HEK293T (cell line): ENCODE measurements at regions not wholly inside any gene's neighbourhood (a gene's known extent, or its start where the extent isn't known, plus 50 kb on each side); places are given as distances from the start of the nearest gene placed in this dataset.

Source experiments
- CTCF ChIA-PET: fragments of 350-600 bp; formaldehyde crosslinking; extraction: SDS; loops from one replicate; lab custom pipeline; 2021; ENCODE audit warnings: antibody characterized with exemption, inconsistent platforms; lab: Yijun Ruan, JAX
- POLR2A ChIA-PET: fragments of 350-600 bp; formaldehyde crosslinking; extraction: SDS; loops from one replicate; lab custom pipeline; 2020; ENCODE audit warnings: antibody characterized with exemption, inconsistent platforms; lab: Yijun Ruan, JAX
- DNase-seq: peaks from one replicate; pipeline ENCODE4 v3.0.0; 2012; ENCODE audit warnings: mixed read lengths; ENCODE audit errors: extremely low spot score
- ARNT ChIP-seq: fragments of 450-650 bp; IDR thresholded peaks from 2 replicates; pipeline ENCODE4 v1.6.1; 2017; ENCODE audit warnings: mild to moderate bottlenecking
- BHLHE40 ChIP-seq: fragments of 450-650 bp; IDR thresholded peaks from 2 replicates; pipeline ENCODE4 v1.6.1; 2016; ENCODE audit warnings: mild to moderate bottlenecking, moderate library complexity, borderline replicate concordance
- CTBP1 ChIP-seq: fragments of 450-650 bp; IDR thresholded peaks from 2 replicates; pipeline ENCODE4 v1.6.1; 2016; ENCODE audit warnings: borderline replicate concordance
- ELF4 ChIP-seq: fragments of 450-650 bp; IDR thresholded peaks from 2 replicates; pipeline ENCODE4 v1.6.1; 2017; ENCODE audit warnings: antibody characterized with exemption
- FOXA1 ChIP-seq: fragments of 450-650 bp; IDR thresholded peaks from 2 replicates; pipeline ENCODE4 v1.6.1; 2016; ENCODE audit warnings: mild to moderate bottlenecking
- FOXK2 ChIP-seq: fragments of 450-650 bp; IDR thresholded peaks from 2 replicates; pipeline ENCODE4 v1.6.1; 2016; ENCODE audit warnings: mild to moderate bottlenecking
- FOXM1 ChIP-seq: fragments of 450-650 bp; IDR thresholded peaks from 2 replicates; pipeline ENCODE4 v1.6.1; 2017; ENCODE audit warnings: mild to moderate bottlenecking, borderline replicate concordance
- HDGF ChIP-seq: fragments of 450-650 bp; IDR thresholded peaks from 2 replicates; pipeline ENCODE4 v1.6.1; 2017; ENCODE audit warnings: antibody characterized with exemption, borderline replicate concordance
- L3MBTL2 ChIP-seq: fragments of 450-650 bp; conservative IDR thresholded peaks from 2 replicates; pipeline ENCODE4 v1.6.1; 2016; ENCODE audit warnings: mild to moderate bottlenecking
- LEF1 ChIP-seq: fragments of 450-650 bp; IDR thresholded peaks from 2 replicates; pipeline ENCODE4 v1.6.1; 2017; ENCODE audit warnings: mild to moderate bottlenecking, borderline replicate concordance
- NFRKB ChIP-seq: fragments of 450-650 bp; IDR thresholded peaks from 2 replicates; pipeline ENCODE4 v1.6.1; 2016; ENCODE audit warnings: mild to moderate bottlenecking, moderate library complexity
- SP1 ChIP-seq: fragments of 450-650 bp; IDR thresholded peaks from 2 replicates; pipeline ENCODE4 v1.6.1; 2017
- SUZ12 ChIP-seq: fragments of 450-650 bp; IDR thresholded peaks from 2 replicates; pipeline ENCODE4 v1.6.1; 2016; ENCODE audit warnings: mild to moderate bottlenecking
- TARDBP ChIP-seq: fragments of 450-650 bp; IDR thresholded peaks from 2 replicates; pipeline ENCODE4 v1.6.1; 2016
- ZNF384 ChIP-seq: fragments of 450-650 bp; IDR thresholded peaks from 2 replicates; pipeline ENCODE4 v1.6.1; 2016
- TF ChIP-seq, protein P1 (sequence below): fragments of 450-650 bp; IDR thresholded peaks from 2 replicates; pipeline ENCODE4 v1.6.1; 2016

DNA sequence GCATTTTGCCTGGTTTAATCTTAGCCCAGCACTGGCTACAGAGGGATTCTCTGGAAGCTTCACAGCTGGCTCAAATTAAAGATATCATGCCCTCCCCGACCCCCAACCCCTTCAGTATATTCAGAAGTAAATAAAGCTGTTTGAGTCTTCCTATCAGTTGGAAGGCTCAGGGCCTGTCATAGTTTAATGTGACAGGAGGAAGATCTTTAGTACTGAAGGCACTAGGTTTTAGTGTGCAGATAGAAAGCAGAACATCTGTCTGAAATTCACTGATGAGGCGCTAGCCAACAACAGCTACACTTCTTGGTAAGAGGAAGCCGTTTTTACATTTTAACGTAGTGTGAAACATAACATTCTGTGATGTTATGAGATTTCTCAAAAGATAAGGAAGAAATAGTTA is 969.1 kb upstream of the CDH2 start:
- POLR2A ChIA-PET, result no interaction called here
- CTCF ChIA-PET, result no interaction called here
- no peak for DNase-seq
- no peak for TF ChIP-seq SUZ12
- no peak for TF ChIP-seq SP1
- no peak for TF ChIP-seq L3MBTL2
- no peak for TF ChIP-seq CTBP1
- no peak for TF ChIP-seq BHLHE40
- TF ChIP-seq, protein P1, sequence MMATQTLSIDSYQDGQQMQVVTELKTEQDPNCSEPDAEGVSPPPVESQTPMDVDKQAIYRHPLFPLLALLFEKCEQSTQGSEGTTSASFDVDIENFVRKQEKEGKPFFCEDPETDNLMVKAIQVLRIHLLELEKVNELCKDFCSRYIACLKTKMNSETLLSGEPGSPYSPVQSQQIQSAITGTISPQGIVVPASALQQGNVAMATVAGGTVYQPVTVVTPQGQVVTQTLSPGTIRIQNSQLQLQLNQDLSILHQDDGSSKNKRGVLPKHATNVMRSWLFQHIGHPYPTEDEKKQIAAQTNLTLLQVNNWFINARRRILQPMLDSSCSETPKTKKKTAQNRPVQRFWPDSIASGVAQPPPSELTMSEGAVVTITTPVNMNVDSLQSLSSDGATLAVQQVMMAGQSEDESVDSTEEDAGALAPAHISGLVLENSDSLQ, result no peak
- no peak for TF ChIP-seq LEF1
- TF ChIP-seq NFRKB, result no peak
- no peak for TF ChIP-seq HDGF
- TF ChIP-seq FOXA1, result no peak
- TF ChIP-seq FOXK2, result no peak
- TF ChIP-seq ZNF384, result no peak
- TF ChIP-seq ELF4, result no peak
- TF ChIP-seq TARDBP, result no peak
- no peak for TF ChIP-seq ARNT
- no peak for TF ChIP-seq FOXM1

DNA sequence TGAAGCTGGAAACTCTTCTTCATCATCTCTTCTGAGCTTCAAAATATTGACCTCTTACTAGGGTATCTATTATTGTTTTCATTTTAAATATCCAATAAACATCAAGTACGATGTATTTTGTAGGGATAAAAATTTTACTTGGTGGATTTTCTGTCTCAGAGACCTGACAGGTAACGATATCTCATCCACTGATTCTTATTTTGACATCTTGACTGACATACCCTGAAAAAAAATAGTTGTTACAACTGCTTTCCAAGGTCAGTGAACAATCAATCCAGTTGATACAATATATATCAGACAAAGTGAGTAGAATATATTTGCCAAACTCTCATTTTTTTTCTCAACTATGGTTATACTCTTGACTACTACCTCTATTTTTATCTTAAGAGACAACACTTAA is 963.7 kb upstream of the CDH2 start:
- TF ChIP-seq, protein P1, result no peak
- no peak for TF ChIP-seq FOXK2
- no peak for TF ChIP-seq CTBP1
- no peak for TF ChIP-seq ARNT
- TF ChIP-seq LEF1, result no peak
- no peak for TF ChIP-seq L3MBTL2
- TF ChIP-seq SUZ12, result no peak
- no peak for TF ChIP-seq NFRKB
- no peak for TF ChIP-seq BHLHE40
- TF ChIP-seq HDGF, result no peak
- POLR2A ChIA-PET, result no interaction called here
- CTCF ChIA-PET, result no interaction called here
- DNase-seq, result no peak

DNA sequence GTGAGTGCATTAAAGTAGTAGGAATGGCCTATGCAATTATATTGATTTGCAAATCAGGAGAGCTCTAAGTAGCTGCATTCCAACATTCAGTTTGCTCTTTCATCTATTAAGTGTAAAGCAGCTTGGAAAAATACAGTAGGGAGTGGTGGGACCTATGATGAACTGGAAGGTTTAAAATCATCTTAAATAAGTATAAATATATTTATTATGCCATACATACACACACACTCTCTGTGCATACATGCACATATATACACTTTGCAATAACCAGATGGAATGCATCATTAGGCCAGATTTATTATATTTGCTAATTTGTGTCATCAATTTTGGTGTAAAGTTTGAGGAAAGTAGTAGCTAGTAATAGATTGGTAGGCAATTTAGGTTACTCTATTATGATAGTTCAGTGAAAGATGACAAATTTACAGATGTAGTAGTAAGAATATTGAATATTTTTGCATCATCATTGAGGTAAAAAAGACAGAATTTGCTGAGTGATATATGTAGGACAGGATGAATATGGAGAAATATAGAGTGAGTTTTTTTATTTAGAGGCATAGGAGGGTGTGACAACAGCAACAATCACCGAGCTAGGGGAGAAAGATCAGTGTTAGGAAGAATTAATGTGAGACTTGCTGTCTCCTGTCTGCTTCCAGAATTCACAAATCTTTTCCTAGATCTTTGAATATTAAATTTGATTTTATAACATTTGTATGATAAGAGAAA is 961.0 kb upstream of the CDH2 start:
- no peak for DNase-seq
- CTCF ChIA-PET, result no interaction called here
- POLR2A ChIA-PET, result no interaction called here

DNA sequence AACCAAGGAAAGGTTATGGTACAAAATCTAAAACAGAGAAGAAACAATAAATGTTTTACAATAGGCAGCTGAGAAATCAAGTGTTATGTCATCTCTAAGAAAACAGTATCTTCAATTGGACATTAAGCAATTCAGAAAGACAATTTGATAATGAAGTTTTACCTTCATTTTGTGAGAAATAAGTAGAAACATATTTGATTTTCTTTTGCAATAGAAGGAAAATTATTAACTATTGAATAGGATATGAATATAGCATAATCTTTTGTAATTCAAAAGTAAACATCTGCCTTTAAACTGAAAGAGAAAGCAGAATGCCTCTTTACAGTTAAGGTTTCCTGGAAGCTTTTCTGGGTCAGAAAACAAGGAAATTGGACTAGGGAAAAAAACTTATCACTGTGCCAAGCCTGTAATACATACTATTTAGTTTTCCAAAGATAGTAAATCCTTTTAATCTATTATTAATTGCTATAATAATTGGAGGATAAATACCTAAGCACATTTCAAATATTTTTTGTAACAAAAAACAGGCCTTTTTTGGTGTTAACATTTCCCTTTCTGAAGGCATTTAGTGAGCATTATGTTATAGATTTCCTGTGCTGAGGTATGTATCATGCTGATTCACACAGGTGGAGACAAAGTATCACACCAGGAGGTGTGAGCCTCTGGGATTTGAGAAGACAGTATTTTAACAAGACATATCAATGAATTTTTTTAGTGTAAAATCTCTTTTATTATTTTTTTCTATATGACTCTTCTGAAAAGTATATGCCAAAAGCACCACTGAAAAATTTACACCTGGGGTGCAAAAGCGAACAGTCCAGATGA is 947.0 kb upstream of the CDH2 start:
- DNase-seq, result no peak
- POLR2A ChIA-PET, result no interaction called here
- CTCF ChIA-PET, result no interaction called here
- TF ChIP-seq FOXM1, result no peak
- no peak for TF ChIP-seq NFRKB
- no peak for TF ChIP-seq LEF1

More for the DNA sequence above, 961.0 kb upstream of the CDH2 start:
- TF ChIP-seq L3MBTL2, result no peak
- TF ChIP-seq, protein P1, result no peak

DNA sequence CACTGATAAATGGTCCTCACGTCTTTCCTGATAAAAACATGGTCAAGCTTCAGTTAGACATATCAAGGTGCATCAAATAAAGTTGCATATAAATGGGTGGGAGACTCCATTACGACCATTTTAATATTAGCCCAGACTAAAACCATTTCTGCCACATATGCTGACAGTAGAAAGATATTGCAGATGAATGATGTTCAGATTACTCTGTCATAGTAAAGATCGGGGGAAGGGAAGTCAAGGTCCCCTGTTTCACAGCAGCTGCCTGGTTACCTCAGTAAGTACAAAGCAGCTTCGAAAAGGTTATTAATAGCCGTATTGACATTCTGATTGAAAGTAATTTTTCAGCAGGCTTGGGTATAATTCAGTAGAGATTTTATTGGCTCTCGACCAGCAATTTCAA is 927.7 kb upstream of the CDH2 start:
- TF ChIP-seq HDGF, result no peak
- TF ChIP-seq ELF4, result no peak
- TF ChIP-seq ZNF384, result no peak
- TF ChIP-seq CTBP1, result no peak
- TF ChIP-seq L3MBTL2, result no peak
- TF ChIP-seq SUZ12, result no peak
- no peak for TF ChIP-seq TARDBP
- no peak for TF ChIP-seq FOXM1
- TF ChIP-seq SP1, result no peak
- TF ChIP-seq, protein P1, result no peak
- no peak for TF ChIP-seq LEF1
- no peak for TF ChIP-seq BHLHE40
- TF ChIP-seq NFRKB, result no peak
- ChIA-PET POLR2A (no interaction called here), CTCF (no interaction called here)
- no peak for DNase-seq

DNA sequence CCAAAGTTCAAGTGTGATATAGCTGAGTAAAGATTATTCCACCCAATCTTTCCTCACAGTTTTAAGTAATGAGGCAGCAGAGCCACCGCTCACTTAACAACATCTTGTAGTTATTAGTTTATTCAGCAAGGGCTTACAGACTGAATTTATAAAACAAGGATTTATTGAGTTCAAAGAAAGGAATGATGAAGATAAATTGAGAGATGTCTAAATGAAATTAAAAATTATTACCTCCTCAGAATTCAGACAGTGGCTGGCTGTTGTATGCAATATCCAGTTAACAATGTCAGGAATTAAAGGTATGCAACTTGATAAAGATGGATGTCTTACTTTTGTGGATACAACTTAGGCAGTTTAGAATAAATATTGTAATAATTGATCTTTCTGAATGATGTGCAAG is 927.3 kb upstream of the CDH2 start:
- CTCF ChIA-PET, result no interaction called here
- DNase-seq, result no peak
- no peak for TF ChIP-seq SP1
- no peak for TF ChIP-seq HDGF
- no peak for TF ChIP-seq FOXA1
- TF ChIP-seq L3MBTL2, result no peak
- TF ChIP-seq BHLHE40, result no peak
- TF ChIP-seq NFRKB, result no peak
- TF ChIP-seq ELF4, result no peak
- TF ChIP-seq, protein P1, result no peak
- TF ChIP-seq ZNF384, result no peak
- no peak for TF ChIP-seq CTBP1
- no peak for TF ChIP-seq FOXM1
- POLR2A ChIA-PET, result no interaction called here
